ENCODE measurements at regions not wholly inside any gene's neighbourhood (a gene's known extent, or its start where the extent isn't known, plus 50 kb on each side); places are given as distances from the start of the nearest gene placed in this dataset.

- Mint-ChIP-seq H3K4me3 (no peak overlapping the region), H3K27me3 (ENCODE audit: insufficient read depth) (no peaks in the 10 kb centered on the region), H3K27ac (no peak overlapping the region), H3K9me3 (peaks cover 34% of the 10 kb centered on the region), H3K4me1 (ENCODE audit: low read depth) (no peaks in the 10 kb centered on the region), H3K36me3 (ENCODE audit: low read depth) (no peaks in the 10 kb centered on the region)
- no peak for TF ChIP-seq CTCF (IDR thresholded peaks at IDR 0.05)
- no peak for DNase-seq
These were observed 636.5 kb downstream of the XIRP2 start for GRCh38 chr2:167524786-167525185.

- H3K27me3 Mint-ChIP-seq (ENCODE audit: insufficient read depth): no peaks in the 10 kb centered on the region
- no peaks in the 10 kb centered on the region for H3K4me1 Mint-ChIP-seq (ENCODE audit: low read depth)
- no peak for DNase-seq
- no peak for TF ChIP-seq CTCF (IDR thresholded peaks at IDR 0.05)
- H3K36me3 Mint-ChIP-seq (ENCODE audit: low read depth): no peaks in the 10 kb centered on the region
- peaks cover 27% of the 10 kb centered on the region for H3K9me3 Mint-ChIP-seq
- H3K4me3 Mint-ChIP-seq: no peak overlapping the region
- H3K27ac Mint-ChIP-seq: no peak overlapping the region
These were observed 621.9 kb downstream of the XIRP2 start for GRCh38 chr2:167510071-167510759.

GRCh38 chr2:167509586-167509985 lies 621.3 kb downstream of the XIRP2 start:
- Mint-ChIP-seq H3K4me3 (no peak overlapping the region), H3K27me3 (ENCODE audit: insufficient read depth) (no peaks in the 10 kb centered on the region), H3K4me1 (ENCODE audit: low read depth) (no peaks in the 10 kb centered on the region), H3K27ac (no peak overlapping the region), H3K9me3 (peaks cover 32% of the 10 kb centered on the region), H3K36me3 (ENCODE audit: low read depth) (no peaks in the 10 kb centered on the region)
- no peak for DNase-seq
- TF ChIP-seq CTCF (IDR thresholded peaks at IDR 0.05): no peak

GRCh38 chr2:167508709-167509108 lies 620.4 kb downstream of the XIRP2 start:
- no peaks in the 10 kb centered on the region for H3K27me3 Mint-ChIP-seq (ENCODE audit: insufficient read depth)
- no peak overlapping the region for H3K4me3 Mint-ChIP-seq
- no peaks in the 10 kb centered on the region for H3K4me1 Mint-ChIP-seq (ENCODE audit: low read depth)
- no peak for DNase-seq
- H3K36me3 Mint-ChIP-seq (ENCODE audit: low read depth): no peaks in the 10 kb centered on the region; the same call in 1 of the 2 replicates
- TF ChIP-seq CTCF (IDR thresholded peaks at IDR 0.05): no peak
- peaks cover 33% of the 10 kb centered on the region for H3K9me3 Mint-ChIP-seq
- no peak overlapping the region for H3K27ac Mint-ChIP-seq

GRCh38 chr2:167506395-167506794 lies 618.1 kb downstream of the XIRP2 start:
- Mint-ChIP-seq H3K9me3 (peaks cover 47% of the 10 kb centered on the region), H3K4me1 (ENCODE audit: low read depth) (no peaks in the 10 kb centered on the region), H3K27ac (no peak overlapping the region), H3K4me3 (no peak overlapping the region), H3K27me3 (ENCODE audit: insufficient read depth) (no peaks in the 10 kb centered on the region), H3K36me3 (ENCODE audit: low read depth) (no peaks in the 10 kb centered on the region; the same call in 1 of the 2 replicates)
- no peak for TF ChIP-seq CTCF (IDR thresholded peaks at IDR 0.05)
- DNase-seq: no peak

Measured in HFFc6 (cell line).